HepG2 (cell line): ENCODE measurements at regions not wholly inside any gene's neighbourhood (a gene's known extent, or its start where the extent isn't known, plus 50 kb on each side); places are given as distances from the start of the nearest gene placed in this dataset.
A peak's percentile ranks its signal among the peaks of the same experiment; 100 is the strongest.

Experiments used
- ATAC-seq: fragments of 200-7000 bp; cut with Tn5 transposase; 3 replicates; pipeline ENCODE4 v1.9.1; 2020; ENCODE audit warnings: mild to moderate bottlenecking, moderate library complexity
- BruUV-seq: library from RNA; stranded (reverse); fragments of 400-500 nt; replicated peaks from 2 replicates; lab custom pipeline; 2021; lab: Mats Ljungman, UMichigan
- CTCF ChIA-PET: fragments of 300-600 bp; formaldehyde crosslinking; extraction: SDS; loops from one replicate; lab custom pipeline; 2021; ENCODE audit warnings: low total read pairs, inconsistent platforms, low intra/inter-chr PET ratio; lab: Yijun Ruan, JAX
- POLR2A ChIA-PET: fragments of 350-600 bp; sonication (Branson Sonifier 250); formaldehyde crosslinking; loops from one replicate; lab custom pipeline; 2020; ENCODE audit warnings: antibody characterized with exemption, inconsistent platforms; lab: Yijun Ruan, JAX
- DNase-seq: peaks from one replicate; pipeline ENCODE4 v3.0.0-alpha.2; 2015; ENCODE audit warnings: low spot score
- FAIRE-seq: peaks from 3 replicates; lab custom pipeline; 2011; peaks lifted over from hg19 to GRCh38; lab: Jason Lieb, UNC
- H2AFZ ChIP-seq: one replicate; pipeline ENCODE4 v1.6.1; 2011; ENCODE audit warnings: low read length, inconsistent platforms
- H3K27ac ChIP-seq: fragments of 300-600 bp; 3 replicates; pipeline ENCODE4 v1.8.0; 2011; ENCODE audit warnings: mixed run types, mild to moderate bottlenecking, mixed read lengths, low read length, inconsistent platforms; ENCODE audit not compliant: insufficient read depth; ENCODE audit errors: extremely low read length
- H3K27me3 ChIP-seq, 2 experiments: fragments of 200-600 bp in 1 of 2; 2 replicates in 1 of 2; 3 replicates in 1 of 2; pipeline versions ENCODE4 v1.6.0 to v1.8.0; 2011; ENCODE audit warnings: low read length in 2 of 2, mild to moderate bottlenecking in 2 of 2, moderate library complexity in 2 of 2, inconsistent platforms in 1 of 2; ENCODE audit not compliant: insufficient read depth in 2 of 2, control insufficient read depth in 1 of 2
- H3K36me3 ChIP-seq, 2 experiments: fragments of 200-600 bp in 1 of 2; replicated peaks in 1 of 2; 2 replicates in 1 of 2; 3 replicates in 1 of 2; pipeline versions ENCODE4 v1.5.1 to v1.8.0; 2011; ENCODE audit warnings: low read length in 2 of 2, inconsistent platforms in 1 of 2; ENCODE audit not compliant: insufficient read depth in 2 of 2, control insufficient read depth in 1 of 2
- H3K4me1 ChIP-seq: 2 replicates; pipeline ENCODE4 v1.5.1; 2012; ENCODE audit warnings: low read length, inconsistent platforms; ENCODE audit not compliant: insufficient read depth
- H3K4me2 ChIP-seq: 2 replicates; pipeline ENCODE4 v1.6.0; 2011; ENCODE audit warnings: low read depth, low read length, inconsistent platforms
- H3K4me3 ChIP-seq, 3 experiments: fragments of 200-600 bp in 1 of 3; sonication (generic), shearing (Covaris generic) in 1 of 3; replicated peaks in 1 of 3; 2 replicates each; pipeline ENCODE4 v1.5.1; 2011 to 2016; ENCODE audit warnings: low read length in 3 of 3, inconsistent platforms in 2 of 3, low read depth in 2 of 3, mild to moderate bottlenecking in 2 of 3, control low read depth in 1 of 3, mixed read lengths in 1 of 3; ENCODE audit not compliant: insufficient read depth in 1 of 3
- H3K79me2 ChIP-seq: one replicate; pipeline ENCODE4 v1.6.1; 2011; ENCODE audit warnings: low read length, inconsistent platforms; ENCODE audit not compliant: insufficient read depth
- H3K9ac ChIP-seq: 2 replicates; pipeline ENCODE4 v1.6.0; 2011; ENCODE audit warnings: mild to moderate bottlenecking, low read depth, low read length, inconsistent platforms; ENCODE audit not compliant: insufficient read depth
- H3K9me3 ChIP-seq: 2 replicates; pipeline ENCODE4 v1.5.1; 2012; ENCODE audit warnings: mild to moderate bottlenecking, low read length
- H4K20me1 ChIP-seq: 2 replicates; pipeline ENCODE4 v1.6.0; 2011; ENCODE audit warnings: inconsistent platforms, mild to moderate bottlenecking, low read length, moderate library complexity; ENCODE audit not compliant: insufficient read depth
- ATF4 ChIP-seq, 2 experiments: fragments of 450-650 bp in 1 of 2; sonication (generic) in 1 of 2; formaldehyde crosslinking; IDR thresholded peaks; 2 replicates each; pipeline versions ENCODE4 v1.5.0 to v1.8.0; 2020 to 2022; ENCODE audit warnings: mild to moderate bottlenecking in 1 of 2, missing genetic modification reagents in 1 of 2
- CEBPB ChIP-seq: IDR thresholded peaks from 2 replicates; pipeline ENCODE4 v1.6.1; 2011; ENCODE audit warnings: low read depth, low read length, improper control_type of control experiment, borderline replicate concordance
- FIP1L1 ChIP-seq: fragments of 200-400 bp; formaldehyde crosslinking; IDR thresholded peaks from 2 replicates; pipeline ENCODE4 v1.6.1; 2018; ENCODE audit warnings: low read depth, mild to moderate bottlenecking, low read length, moderate library complexity, borderline replicate concordance; ENCODE audit not compliant: insufficient read depth
- PAF1 ChIP-seq: IDR thresholded peaks from 2 replicates; pipeline ENCODE4 v1.6.1; 2016; ENCODE audit warnings: missing genetic modification reagents, missing compliant biosample characterization
- TCF7 ChIP-seq: sonication (generic); IDR thresholded peaks from 2 replicates; pipeline ENCODE4 v1.6.1; 2016; ENCODE audit warnings: antibody characterized with exemption, low read depth
- THRA ChIP-seq: sonication (generic); formaldehyde crosslinking; IDR thresholded peaks from 2 replicates; pipeline ENCODE4 v1.4.0; 2020; ENCODE audit warnings: missing genetic modification reagents, borderline replicate concordance
- WIZ ChIP-seq: sonication (generic); formaldehyde crosslinking; IDR thresholded peaks from 2 replicates; pipeline ENCODE4 v1.5.1; 2020; ENCODE audit warnings: mild to moderate bottlenecking, missing genetic modification reagents
- ZFP91 ChIP-seq: sonication (generic); formaldehyde crosslinking; IDR thresholded peaks from 2 replicates; pipeline ENCODE4 v1.9.0; 2022; ENCODE audit warnings: missing genetic modification reagents, mild to moderate bottlenecking, borderline replicate concordance
- ZNF660 ChIP-seq: sonication (generic); formaldehyde crosslinking; IDR thresholded peaks from 2 replicates; pipeline ENCODE4 v1.5.1; 2020; ENCODE audit warnings: mild to moderate bottlenecking, low read depth, missing genetic modification reagents, borderline replicate concordance
- ZNF800 ChIP-seq: sonication (generic); formaldehyde crosslinking; IDR thresholded peaks from 2 replicates; pipeline ENCODE4 v1.4.0; 2020; ENCODE audit warnings: missing genetic modification reagents
- WGBS: methylation state at CpG from one replicate; pipeline ENCODE4 v1.1.6; 2017; ENCODE audit warnings: low lambda C conversion rate; 5-methylcytosine and 5-hydroxymethylcytosine counted together
- in situ Hi-C: cut with HindIII; loops from 2 replicates; pipeline ENCODE4 v1.10.0; 2017; ENCODE audit warnings: low pct_unique_long_range_greater_than_20kb; ENCODE audit not compliant: extremely low pct_ligation_motif_present
- intact Hi-C: fragments of 100-400 bp; cut with micrococcal nuclease; formaldehyde crosslinking; loops from one replicate; pipeline ENCODE4 v1.10.0; 2022; ENCODE audit not compliant: unreplicated experiment

- in situ Hi-C loops = no loop called here
- POLR2A ChIA-PET = no interaction called here
- BruUV-seq = no TSS peak
- no peak for ATAC-seq
- no peaks in the 10 kb centered on the region for H3K36me3 ChIP-seq
- intact Hi-C loops = no loop called here
- 2% methylated on average over 3 of the region's 3 CpGs for WGBS
- H2AFZ ChIP-seq = no peak overlapping the region
- no peak overlapping the region for H3K9ac ChIP-seq
- H3K79me2 ChIP-seq = no peaks in the 10 kb centered on the region
- TF ChIP-seq TCF7 = no peak
- TF ChIP-seq ZNF660 (CRISPR knock-in tag) = no peak
- peak; percentile 90 for TF ChIP-seq CEBPB
- TF ChIP-seq PAF1 (CRISPR knock-in tag) = no peak
- no peak for TF ChIP-seq ZNF800 (CRISPR knock-in tag)
- no peak for TF ChIP-seq THRA (CRISPR knock-in tag)
- TF ChIP-seq ATF4 (CRISPR knock-in tag; IDR thresholded peaks at IDR 0.05) = 0 out of 4 replicates have a peak, but pooled peaks of 1 of the 2 experiments have one; percentile 35
- TF ChIP-seq FIP1L1 = no peak
- TF ChIP-seq WIZ = no peak
- TF ChIP-seq ZFP91 = no peak
- TF ChIP-seq, all 625 proteins: peak for 2
- Histone ChIP-seq H3K9me3 (peaks cover 91% of the 10 kb centered on the region), H4K20me1 (no peaks in the 10 kb centered on the region), H3K4me3 (no peak overlapping the region), H3K4me2 (no peak overlapping the region), H3K27ac (no peak overlapping the region), H3K4me1 (no peaks in the 10 kb centered on the region), H3K27me3 (no peaks in the 10 kb centered on the region; a peak in 1 of 5 replicates)
- DNase-seq (no peak), FAIRE-seq (no peak)
- CTCF ChIA-PET = no interaction called here
These were observed 115.8 kb upstream of the SORCS1 start for GRCh38 chr10:107280293-107280692.
